Testis (tissue), 2 donors: ENCODE measurements at regions not wholly inside any gene's neighbourhood (a gene's known extent, or its start where the extent isn't known, plus 50 kb on each side); places are given as distances from the start of the nearest gene placed in this dataset.

Experiments used
- DNase-seq: peaks from one replicate; pipeline ENCODE4 v3.0.0-alpha.2; 2019
- H3K27ac ChIP-seq, 2 donors: fragments of 200-600 bp; sonication (generic); one replicate each; pipeline ENCODE4 v1.5.1; 2019
- H3K27me3 ChIP-seq: fragments of 200-600 bp; sonication (generic); one replicate; pipeline ENCODE4 v1.5.1; 2019
- H3K36me3 ChIP-seq: fragments of 200-600 bp; sonication (generic); one replicate; pipeline ENCODE4 v1.5.1; 2017; ENCODE audit warnings: low read depth; ENCODE audit errors: missing control alignments
- H3K4me1 ChIP-seq: fragments of 200-600 bp; sonication (generic); one replicate; pipeline ENCODE4 v1.5.1; 2019
- H3K4me3 ChIP-seq, 2 donors: fragments of 200-600 bp; sonication (generic); one replicate each; pipeline ENCODE4 v1.5.1; 2017 to 2019
- H3K9me3 ChIP-seq: fragments of 200-600 bp; sonication (generic); one replicate; pipeline ENCODE4 v1.5.1; 2017
- CTCF ChIP-seq, 3 experiments: fragments of 450-650 bp in 2 of 3; fragments of 200-600 bp in 1 of 3; sonication (generic) in 1 of 3; IDR thresholded peaks; one replicate each; pipeline ENCODE4 v1.5.1; 2016 to 2019; ENCODE audit warnings: antibody characterized with exemption in 3 of 3, mild to moderate bottlenecking in 2 of 3, moderate library complexity in 1 of 3
- POLR2A ChIP-seq: fragments of 450-650 bp; IDR thresholded peaks from one replicate; pipeline ENCODE4 v1.6.1; 2017; ENCODE audit warnings: antibody characterized with exemption, mild to moderate bottlenecking, moderate library complexity
- WGBS, 2 donors: methylation state at CpG; one replicate each; pipeline ENCODE4 v1.1.5; 2018; 5-methylcytosine and 5-hydroxymethylcytosine counted together
- intact Hi-C: fragments of 100-400 bp; cut with DNase I; formaldehyde crosslinking; loops from one replicate; pipeline ENCODE4 v1.15.1; 2023; ENCODE audit warnings: low total_unique reads

- H3K27me3 ChIP-seq: no peaks in the 10 kb centered on the region
- no peak for TF ChIP-seq CTCF (IDR thresholded peaks at IDR 0.05)
- no peak for TF ChIP-seq POLR2A
- H3K27ac ChIP-seq: no peak overlapping the region
- H3K36me3 ChIP-seq: no peaks in the 10 kb centered on the region
- H3K9me3 ChIP-seq: no peaks in the 10 kb centered on the region
- H3K4me1 ChIP-seq: no peaks in the 10 kb centered on the region
- intact Hi-C loops: no loop called here
- no peak for DNase-seq
- no peak overlapping the region for H3K4me3 ChIP-seq
Measured at GRCh38 chr13:90738881-90739280, 608.6 kb upstream of the MIR17HG start.

- no peak for DNase-seq
- 85 to 87% methylated on average over 2 of the region's 2 CpGs for WGBS, 2 donors
- Histone ChIP-seq H3K4me3 (no peak overlapping the region), H3K4me1 (no peaks in the 10 kb centered on the region), H3K9me3 (no peaks in the 10 kb centered on the region), H3K27me3 (no peaks in the 10 kb centered on the region), H3K27ac (no peak overlapping the region), H3K36me3 (no peaks in the 10 kb centered on the region)
- intact Hi-C loops: no loop called here
- no peak for TF ChIP-seq POLR2A
- no peak for TF ChIP-seq CTCF (IDR thresholded peaks at IDR 0.05)
Measured at GRCh38 chr13:90740099-90740498, 607.4 kb upstream of the MIR17HG start.

- Histone ChIP-seq H3K36me3 (no peaks in the 10 kb centered on the region), H3K4me1 (no peaks in the 10 kb centered on the region), H3K9me3 (no peaks in the 10 kb centered on the region), H3K27me3 (no peaks in the 10 kb centered on the region), H3K27ac (no peak overlapping the region), H3K4me3 (no peak overlapping the region)
- intact Hi-C loops: no loop called here
- no peak for TF ChIP-seq POLR2A
- no peak for TF ChIP-seq CTCF (IDR thresholded peaks at IDR 0.05)
- DNase-seq: no peak
Measured at GRCh38 chr13:90742381-90742780, 605.1 kb upstream of the MIR17HG start.

GRCh38 chr13:90746230-90746629, 601.3 kb upstream of the MIR17HG start:
- intact Hi-C loops: no loop called here
- no peaks in the 10 kb centered on the region for H3K9me3 ChIP-seq
- H3K4me3 ChIP-seq: no peak overlapping the region
- TF ChIP-seq CTCF (IDR thresholded peaks at IDR 0.05) (no peak), POLR2A (no peak)
- H3K4me1 ChIP-seq: no peaks in the 10 kb centered on the region
- no peak for DNase-seq
- WGBS, 2 donors: 71 to 79% methylated on average over 3 of the region's 3 CpGs
- no peak overlapping the region for H3K27ac ChIP-seq
- no peaks in the 10 kb centered on the region for H3K27me3 ChIP-seq
- H3K36me3 ChIP-seq: no peaks in the 10 kb centered on the region

GRCh38 chr13:90750021-90750420, 597.5 kb upstream of the MIR17HG start:
- no peaks in the 10 kb centered on the region for H3K9me3 ChIP-seq
- no peak for DNase-seq
- H3K36me3 ChIP-seq: no peaks in the 10 kb centered on the region
- intact Hi-C loops: no loop called here
- no peaks in the 10 kb centered on the region for H3K4me1 ChIP-seq
- H3K27ac ChIP-seq: no peak overlapping the region
- no peaks in the 10 kb centered on the region for H3K27me3 ChIP-seq
- no peak for TF ChIP-seq POLR2A
- no peak for TF ChIP-seq CTCF (IDR thresholded peaks at IDR 0.05)
- no peak overlapping the region for H3K4me3 ChIP-seq
- WGBS, 2 donors: 82 to 87% methylated on average over 4 of the region's 4 CpGs
